HG03095 (cell line): ENCODE measurements at regions not wholly inside any gene's neighbourhood (a gene's known extent, or its start where the extent isn't known, plus 50 kb on each side); places are given as distances from the start of the nearest gene placed in this dataset.

Experiments
- ATAC-seq: cut with Tn5 transposase; IDR thresholded peaks from one replicate; pipeline ENCODE4 v1.9.1; 2021; ENCODE audit warnings: moderate library complexity; ENCODE audit not compliant: unreplicated experiment

DNA sequence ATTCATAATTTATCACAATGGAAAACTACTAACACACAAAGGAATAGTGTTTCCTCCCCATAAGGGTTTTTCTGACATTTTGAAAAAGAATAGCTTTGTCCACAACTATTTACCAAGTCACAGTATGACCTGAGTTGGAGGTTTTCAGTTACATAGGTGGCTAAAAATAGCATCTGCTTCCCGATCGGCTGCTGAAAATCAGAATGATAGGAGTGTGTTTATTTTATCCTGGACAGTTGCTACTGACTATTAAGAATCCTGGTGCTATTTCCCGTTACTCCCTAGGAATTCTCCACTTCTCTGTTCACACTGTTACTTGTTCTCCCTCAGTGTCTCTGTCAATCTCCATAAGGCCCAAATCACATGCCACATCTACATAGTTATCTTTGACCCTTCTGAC is 353.9 kb upstream of the RARB start:
- ATAC-seq, result no peak

DNA sequence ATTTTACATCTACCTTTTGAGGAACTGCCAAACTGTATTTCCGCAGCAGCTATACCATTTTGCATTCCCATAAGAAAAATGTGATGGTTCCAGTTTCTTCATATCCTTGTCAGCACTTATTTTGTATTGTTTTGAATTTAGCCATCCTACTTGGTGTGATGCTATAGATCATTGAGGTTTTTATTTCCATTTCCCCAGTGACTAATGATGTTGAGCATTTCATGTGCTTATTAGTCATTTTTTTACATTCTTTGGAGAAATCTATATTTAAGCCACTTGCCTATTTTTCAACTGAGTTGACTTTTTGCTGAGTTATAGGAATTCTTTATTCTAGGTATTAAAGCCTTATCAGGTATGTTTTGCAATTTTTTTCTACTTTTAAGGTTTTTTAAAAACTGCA is 347.6 kb upstream of the RARB start:
- ATAC-seq, result no peak

DNA sequence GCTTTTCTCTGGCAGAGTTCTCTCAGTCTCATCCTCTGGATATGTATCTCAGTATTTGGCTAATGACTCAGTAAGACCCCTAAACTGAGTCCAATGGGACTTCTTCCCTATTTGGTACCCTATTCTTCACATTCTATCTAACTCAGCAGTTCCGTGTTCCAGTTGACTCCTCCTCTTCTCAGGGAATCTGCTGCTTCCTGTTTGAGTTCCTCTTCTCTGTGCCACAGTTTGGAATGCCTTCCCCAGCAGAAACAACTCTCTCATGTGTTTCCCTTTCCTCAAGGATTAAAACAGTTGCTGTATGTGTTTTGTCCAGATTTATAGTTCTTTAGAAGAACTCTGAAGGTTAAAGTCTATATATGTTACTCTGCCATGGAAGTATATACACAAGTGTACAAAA is 344.0 kb upstream of the RARB start:
- ATAC-seq, result no peak

DNA sequence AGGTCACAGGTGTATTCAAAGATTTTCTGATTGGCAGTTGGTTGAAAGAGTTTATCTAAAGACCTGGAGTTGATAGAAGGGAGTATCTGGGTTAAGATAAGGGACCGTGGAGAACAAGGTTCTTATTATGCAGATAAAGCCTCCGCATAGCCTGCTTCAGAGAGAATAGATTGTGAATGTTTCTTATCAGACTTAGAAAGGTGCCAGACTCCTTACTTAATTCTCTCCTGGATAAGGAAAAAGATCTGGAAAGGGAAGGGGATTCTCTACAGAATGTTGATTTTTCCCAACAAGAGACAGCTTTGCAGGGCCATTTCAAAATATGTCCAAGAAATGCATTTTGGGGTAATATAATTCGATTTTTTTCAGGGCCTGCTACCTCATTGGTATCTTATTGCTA is 341.3 kb upstream of the RARB start:
- no peak for ATAC-seq

DNA sequence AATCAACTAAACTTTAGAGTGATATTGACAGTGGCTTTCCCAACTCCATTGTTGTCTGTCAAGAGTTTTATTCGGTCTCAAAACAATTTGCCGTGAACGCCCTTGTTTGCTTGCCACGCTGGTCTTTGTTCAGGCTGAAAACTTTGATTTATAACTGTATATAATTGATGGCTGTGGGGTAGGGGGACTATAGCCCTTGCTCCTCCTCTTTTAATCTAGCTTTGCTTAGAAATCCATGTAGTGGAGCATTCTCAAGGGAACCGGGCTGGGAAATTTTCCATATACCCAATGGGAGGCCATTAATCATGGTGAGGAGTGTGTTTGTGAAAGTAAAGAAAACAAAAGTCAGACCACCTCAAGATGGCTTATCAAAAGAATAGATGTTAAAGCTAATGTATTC is 339.8 kb upstream of the RARB start:
- no peak for ATAC-seq

DNA sequence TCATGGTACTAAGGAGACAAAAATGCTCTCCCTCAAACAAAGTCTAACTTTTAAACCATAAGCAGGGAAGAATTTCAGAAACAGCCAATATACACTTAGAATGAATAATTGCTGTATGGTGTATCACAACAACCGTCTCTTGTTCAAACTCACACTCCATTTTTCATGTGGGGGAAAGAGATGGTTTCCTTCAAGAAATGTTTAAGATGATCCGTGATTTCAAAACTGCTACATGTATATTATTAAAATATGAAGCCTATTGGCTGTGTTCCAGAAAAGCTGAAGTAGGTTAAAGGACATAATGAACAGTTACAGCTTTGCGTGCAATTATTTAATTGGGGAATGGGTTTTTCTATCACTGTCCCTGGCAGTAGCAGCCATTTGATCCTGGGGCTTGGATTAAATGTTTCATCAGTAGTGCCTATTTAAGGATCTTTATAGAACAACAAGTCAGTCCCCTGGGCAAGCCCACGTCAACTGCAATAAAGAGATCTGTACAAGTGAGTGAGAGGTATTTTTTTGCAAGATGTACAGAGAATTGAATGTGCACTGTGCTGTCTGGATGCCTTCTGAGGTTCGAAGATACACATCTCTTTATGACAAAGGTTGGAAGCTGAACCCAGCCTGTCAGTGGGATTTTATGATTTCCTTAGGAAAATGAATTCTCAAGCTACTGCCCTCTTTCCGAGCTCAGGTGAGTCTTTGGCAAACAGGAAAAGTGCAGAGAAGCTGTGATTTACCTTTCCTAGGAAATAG is 337.2 kb upstream of the RARB start:
- no peak for ATAC-seq

DNA sequence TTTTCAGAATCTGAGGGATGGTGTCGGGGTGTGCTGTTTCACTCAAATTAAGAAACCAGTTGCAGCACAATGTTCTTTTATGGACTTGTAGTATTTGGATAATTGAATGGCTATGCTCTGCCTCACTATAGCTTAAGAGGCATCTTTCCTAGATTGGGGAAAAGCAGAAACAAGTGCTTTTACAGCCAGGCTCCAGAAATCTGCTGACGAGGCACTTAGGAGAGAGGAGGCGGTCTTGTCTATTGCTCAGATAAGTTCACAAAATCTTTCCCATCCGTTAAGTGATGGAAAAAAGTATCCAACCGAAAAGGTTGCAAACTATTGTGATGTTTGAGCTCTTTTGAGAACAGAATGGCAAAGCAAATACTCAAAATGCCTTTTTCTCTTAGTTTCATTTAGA is 336.1 kb upstream of the RARB start:
- ATAC-seq, result no peak

DNA sequence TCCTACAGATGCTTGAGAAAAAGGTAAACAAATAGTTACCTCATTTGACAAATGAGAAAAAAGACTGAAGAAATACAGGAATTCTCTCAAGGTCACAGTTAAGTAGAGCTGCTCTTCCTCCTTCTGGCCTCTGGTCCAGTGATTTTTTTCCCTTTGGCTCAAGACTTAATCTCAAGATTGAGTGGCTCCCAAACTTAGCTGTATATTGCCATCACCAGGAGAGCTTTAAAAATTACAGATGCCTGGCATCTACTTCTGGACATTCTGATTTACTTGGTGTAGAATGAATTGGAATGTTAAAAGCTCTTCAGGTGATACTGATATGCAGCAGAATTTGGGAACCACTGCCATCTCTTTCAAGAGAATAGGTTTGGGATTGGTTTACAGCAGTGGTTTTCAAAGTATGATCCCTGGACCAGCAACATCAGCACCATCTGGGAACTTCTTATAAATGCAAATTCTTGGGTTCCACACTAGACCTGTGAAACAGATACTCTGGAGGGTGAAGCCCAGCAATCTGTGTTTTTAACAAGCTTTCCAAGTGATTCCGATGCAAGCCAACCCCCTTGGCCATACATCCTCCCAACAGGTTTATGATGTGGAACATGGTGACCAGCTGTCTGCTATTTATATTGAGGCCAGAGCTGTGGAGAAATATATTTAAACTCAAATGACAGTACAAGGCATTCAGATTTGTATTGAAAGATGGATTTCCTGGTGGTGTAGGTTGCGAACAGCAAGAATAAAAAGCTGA is 333.0 kb upstream of the RARB start:
- ATAC-seq, result no peak

DNA sequence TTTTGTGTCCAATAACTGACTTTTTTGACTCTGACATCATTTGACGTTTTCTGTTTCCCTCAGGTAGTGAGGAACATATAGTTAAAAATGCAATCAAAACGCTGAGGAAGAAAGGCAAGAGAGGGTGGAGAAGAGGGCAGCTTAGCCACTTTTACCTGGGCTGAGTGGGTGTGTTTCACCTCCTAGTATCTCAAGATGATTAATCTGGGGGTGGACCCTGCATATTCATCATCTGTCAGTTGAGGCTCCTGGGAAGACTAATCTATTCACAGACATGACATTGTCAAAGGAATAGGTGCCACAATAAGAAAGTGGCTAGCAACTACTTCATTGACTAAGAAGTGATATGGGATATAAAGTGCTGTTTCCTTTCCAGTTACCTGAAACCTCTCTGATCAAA is 331.5 kb upstream of the RARB start:
- ATAC-seq, result no peak

DNA sequence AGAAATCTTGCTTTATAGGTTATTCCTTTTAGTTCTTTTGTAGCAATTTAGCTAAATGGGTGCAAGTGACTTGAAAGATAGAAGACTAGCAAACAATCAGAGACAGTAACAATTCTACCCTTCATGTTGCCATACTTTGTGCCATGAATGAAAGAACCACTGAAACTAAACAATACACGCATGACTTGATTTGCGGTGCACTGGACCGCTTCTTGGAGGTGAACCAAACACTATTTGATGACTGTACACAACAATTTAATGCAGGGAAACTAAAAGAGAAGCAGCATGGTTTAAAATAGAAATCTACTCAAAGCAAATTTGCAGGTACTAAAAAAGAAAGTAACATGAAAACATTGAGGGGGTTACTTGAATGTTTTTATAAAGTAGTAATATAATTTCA is 331.0 kb upstream of the RARB start:
- ATAC-seq, result no peak

DNA sequence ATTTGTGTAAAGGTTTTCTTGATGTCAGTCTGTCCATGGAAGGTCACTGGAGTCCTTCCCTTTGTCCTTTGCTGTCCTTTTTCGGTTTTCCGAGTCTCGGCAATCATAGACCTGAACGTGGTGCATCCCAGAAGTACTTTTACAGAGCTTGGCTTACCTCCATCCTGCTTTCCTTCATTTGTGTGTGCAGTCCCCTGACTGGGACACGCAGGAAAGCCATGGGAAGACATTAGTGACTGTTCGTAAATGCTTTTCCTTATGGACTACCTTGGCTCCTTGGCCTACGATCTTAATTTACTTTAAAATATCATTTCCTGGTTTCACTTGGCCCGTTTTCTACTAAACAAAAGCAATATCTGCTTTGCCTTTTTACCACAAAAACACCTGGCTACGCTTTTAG is 328.4 kb upstream of the RARB start:
- no peak for ATAC-seq

DNA sequence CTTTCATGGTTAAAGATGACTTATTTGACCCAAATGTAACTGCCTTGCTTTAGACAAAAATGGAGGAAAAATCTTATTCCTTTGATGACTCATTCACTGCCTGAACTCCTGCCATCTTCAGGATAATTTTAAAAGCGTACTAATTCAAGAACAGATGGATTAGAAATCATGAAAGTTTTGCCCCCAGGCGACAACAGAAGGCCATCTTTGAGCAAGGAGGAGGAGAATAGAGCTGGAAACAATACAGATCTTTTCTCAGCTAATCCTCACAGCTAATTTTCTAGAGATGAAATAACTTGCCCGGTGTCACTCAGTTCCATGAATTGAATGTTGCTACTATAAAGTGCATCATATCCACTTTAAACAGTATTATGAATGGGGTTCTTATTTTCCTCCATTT is 324.7 kb upstream of the RARB start:
- no peak for ATAC-seq

DNA sequence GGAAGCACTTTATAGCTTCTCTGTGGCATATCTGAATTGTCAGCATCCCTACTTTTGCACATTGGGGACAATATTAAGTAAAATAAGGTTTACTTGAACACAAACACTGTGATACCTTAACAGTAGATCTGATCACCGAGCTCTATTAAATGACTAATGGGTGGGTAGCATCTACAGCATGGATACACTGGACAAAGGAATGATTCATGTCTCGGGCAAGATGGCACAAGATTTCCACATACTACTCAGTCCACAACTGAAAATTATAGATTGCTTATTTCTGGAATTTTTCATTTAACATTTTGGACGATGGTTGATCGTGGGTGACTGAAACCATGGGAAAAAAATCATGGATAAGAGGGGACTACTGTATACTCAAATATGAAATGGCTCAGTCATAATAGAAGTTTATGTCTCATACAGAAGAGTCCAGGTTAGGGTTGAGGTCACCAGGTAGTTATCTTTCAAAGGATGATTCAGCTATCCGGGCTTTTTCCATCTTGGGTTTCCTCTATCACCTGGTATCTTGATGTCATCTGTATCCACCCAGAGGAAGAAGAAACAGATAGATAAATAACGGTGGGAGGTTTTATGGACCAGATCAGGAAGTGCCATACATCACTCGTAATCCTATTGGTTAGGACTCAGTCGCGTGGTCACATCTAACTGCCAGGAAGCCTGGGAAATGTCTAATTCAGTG is 320.0 kb upstream of the RARB start:
- no peak for ATAC-seq

DNA sequence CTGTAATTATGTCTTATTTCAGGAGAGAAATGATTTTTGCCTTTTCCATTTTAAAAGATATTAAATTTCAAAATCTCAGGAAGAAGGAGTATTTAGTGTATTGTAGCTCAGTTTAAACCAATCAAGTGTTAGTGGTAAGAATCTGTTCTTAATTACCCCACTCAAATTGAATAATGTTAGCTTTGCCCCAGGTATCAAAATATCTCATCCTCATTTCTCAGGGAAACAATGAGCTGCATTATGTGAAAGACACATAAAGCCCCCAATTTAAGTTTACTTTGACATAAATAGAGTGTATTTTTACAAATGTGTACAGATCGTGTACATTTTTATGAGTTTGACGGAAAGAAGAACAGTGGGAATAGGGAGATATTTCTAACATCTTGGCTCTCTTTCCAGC is 317.4 kb upstream of the RARB start:
- no peak for ATAC-seq

DNA sequence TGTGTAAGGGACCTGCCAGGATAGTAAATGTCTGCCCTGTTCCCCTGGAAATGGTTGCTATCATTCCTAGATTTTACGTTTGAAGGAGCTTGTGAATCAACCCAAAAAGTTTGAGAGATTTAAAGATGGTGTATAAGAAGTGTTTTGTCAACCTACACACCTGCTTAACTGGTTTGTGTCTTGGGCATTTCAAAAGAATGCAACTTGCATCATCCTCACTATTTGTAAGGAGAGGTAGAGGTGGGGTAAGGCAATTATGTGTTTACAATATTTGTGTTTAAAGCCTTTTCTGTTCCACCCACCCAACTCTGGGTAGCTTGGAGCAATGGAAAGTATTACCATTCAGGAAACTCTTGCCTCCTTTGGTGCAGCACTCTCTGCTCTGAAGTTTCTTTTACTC is 314.2 kb upstream of the RARB start:
- no peak for ATAC-seq

DNA sequence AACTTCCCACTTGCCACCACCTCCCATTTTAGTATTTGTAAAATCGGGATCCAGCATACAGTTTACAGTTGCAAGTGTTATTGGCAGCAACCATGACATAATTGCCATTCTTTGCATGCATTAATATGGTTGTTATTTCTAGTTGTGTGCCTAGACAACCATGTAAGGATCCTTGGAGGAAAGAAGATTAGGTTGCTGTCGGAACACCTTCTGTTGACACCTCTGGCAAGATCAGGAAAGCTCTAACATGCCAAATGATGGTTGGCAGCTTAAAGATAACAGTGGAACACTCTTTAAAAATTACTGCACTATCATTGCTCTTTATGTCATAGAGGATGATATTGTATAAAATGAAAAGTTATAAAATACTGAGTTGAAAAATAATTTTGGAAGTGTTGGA is 313.5 kb upstream of the RARB start:
- ATAC-seq, result no peak

DNA sequence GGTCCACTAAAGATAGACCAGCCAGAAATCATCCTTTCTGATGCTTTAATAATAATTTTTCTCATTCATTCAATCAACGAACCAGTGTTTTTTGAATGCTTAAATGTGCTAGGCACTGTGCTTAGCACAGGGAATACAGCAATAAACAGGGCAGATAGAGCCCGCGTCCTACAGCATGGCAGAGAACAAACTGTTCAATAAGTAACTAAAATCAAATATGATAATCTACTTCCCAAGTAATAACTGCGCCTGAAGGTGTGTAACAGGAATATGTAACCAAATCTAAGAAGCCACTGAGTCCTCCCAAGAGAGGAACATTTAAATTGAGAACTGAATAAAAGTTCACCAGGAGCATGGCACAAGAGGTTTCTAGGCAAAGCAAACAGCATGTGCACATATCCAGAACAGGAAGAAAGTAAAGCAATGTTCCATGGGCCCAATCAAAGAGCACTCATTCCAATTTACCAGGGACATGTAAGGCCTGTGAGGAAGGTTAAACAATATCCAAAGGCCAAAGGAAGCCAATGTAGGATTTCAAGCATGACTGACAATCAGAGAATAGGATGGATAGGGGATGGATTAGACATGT is 311.0 kb upstream of the RARB start:
- ATAC-seq, result no peak

DNA sequence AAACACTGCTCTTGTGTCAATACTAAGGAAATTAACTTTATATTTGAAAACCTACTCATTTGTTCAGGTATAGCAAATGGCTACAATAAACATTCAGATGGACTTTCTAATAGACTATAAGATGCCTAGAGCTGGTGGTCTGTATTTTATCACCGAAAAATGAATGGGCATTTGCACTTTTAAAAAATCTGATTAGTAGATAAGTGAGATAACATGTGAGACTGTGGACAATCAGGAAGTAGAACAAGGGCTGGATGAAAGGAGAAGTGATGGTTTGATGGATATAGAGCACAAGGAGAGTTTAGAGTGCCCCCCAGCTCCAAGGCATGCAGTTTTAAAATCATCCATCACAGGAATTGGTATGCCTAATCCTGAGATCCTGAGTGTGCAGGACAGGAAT is 308.4 kb upstream of the RARB start:
- no peak for ATAC-seq

DNA sequence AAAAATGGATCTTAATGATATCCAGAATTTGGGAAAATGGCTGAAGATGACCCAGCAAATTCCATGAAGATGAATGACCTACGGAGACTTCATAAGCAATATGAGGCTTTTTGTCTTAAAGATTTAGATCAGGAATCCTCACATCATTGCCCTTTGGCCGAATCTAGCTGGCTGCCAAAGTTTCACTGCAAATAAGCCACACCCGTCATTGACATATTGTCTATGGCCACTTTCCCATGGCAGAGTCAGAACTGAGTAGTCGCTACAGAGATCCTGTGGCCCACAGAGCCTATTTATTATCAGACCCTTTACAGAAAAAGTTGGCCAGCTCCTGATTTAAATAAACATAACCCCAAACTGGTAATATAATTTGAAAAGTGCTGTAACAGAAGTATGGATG is 307.4 kb upstream of the RARB start:
- ATAC-seq, result no peak

DNA sequence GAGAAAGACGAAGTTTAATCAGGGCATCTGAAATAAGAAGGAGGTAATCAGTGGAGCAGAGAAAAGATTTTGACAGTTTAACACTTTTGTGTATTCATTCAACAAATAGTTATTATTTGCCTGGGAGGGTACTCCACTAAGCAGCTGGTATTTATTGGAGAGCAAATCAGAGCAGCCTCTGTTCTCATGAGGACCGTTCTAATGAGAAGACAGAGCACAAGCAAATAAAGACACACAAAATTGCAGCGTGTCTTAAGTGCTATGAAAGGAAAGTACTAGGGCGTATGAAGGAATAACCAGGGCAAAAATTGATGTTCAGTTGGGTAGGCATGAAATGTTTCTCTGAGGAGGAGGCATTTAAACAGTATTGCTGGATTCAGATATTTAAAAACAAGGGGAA is 302.9 kb upstream of the RARB start:
- no peak for ATAC-seq

DNA sequence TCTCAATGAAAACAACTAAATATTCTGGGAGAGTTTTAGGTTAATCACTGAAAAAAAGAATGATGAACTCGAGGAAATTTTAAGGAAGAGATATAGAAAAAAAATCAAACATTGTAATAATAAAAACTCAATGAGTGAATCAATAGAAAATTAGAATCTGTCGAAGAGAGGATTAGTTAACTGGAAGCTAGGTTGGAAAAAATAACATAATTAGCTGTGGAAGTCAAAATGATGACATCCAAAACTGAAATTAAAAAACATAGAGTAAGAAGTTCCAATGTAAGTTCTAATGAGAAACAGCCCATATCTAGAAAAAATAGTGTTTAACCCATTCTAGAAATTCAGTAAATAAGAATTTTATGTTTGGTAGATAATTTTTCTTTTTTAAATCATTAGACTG is 299.3 kb upstream of the RARB start:
- ATAC-seq, result no peak
